Embryonic facial prominence (tissue), 1 donor: ENCODE measurements at regions not wholly inside any gene's neighbourhood (a gene's known extent, or its start where the extent isn't known, plus 50 kb on each side); places are given as distances from the start of the nearest gene placed in this dataset.
A peak's percentile ranks its signal among the peaks of the same experiment; 100 is the strongest.
"Not testable (repeated sequence)": the region's sequence is repeated elsewhere in the genome, so short reads cannot be mapped to it uniquely, and the experiment has no call there.

Experiments
- DNase-seq: peaks from one replicate; pipeline ENCODE4 v3.0.0-alpha.2; 2016; ENCODE audit errors: extremely low spot score

DNA sequence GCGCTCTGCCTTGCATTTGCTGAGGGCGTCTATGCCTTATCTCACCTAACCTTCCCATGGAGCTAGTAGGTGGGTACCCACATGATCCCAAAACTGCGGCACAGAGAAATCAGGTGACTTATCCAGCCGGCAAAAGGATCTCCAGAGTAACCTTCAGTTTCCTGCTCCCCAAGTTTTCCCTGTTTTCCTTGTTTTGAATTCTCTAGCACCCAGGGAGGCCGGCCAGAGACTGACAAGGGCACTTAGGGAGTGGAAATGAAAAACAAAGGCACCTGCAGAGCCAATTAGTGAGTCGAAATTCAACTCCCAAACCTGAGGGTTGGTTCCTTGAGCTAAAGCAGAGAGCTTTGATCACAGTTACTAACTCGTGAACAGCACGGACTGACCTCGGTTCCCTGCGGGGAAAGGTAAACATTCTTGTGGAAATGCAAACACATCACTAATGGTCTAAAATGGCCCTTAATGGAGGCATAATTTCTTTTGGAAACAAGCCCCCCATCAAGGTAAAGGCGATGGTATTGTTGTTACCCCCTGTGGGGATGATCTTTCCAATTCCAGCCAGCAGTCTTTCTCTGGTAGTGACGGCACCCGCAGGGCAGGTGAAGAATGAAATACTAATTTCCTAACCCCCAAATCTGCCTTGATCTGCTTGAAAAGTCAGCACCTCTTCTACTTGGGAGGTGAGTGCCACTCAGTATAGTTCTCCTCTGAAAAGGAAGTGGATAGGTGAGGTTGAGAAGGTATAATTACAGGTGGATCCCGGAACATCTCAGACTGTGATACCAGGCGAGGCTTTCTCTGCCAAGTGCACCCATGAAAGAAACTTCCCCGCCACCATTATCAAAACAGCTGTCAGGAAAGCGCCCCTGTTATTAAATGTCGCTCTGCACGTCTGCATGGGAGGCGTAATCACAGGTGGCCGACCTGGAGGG lies 365.6 kb upstream of the AUTS2 start:
- no peak for DNase-seq

GRCh38 chr7:69237541-69237940 lies 360.7 kb upstream of the AUTS2 start:
- no peak for DNase-seq

- no peak for DNase-seq
Observed at GRCh38 chr7:69243016-69243415, 355.3 kb upstream of the AUTS2 start.

DNA sequence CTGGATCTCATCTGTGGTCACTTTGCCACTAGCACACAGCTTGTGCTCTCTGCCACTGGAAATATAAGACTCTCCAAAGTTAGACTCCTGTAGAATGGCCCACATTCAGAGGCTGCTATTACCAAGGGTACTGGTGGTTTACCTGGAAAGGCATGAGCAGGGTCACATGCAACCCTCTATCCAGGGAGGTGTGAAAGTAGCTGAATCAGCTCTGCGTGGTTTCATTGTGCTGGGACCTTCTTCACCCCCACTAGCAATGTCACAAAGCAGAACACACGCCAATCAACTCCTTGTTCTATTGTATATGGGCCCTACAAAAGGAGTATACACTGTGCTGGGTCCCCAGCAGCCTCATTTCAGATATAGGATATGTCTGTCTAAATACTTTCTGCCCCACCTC lies 353.6 kb upstream of the AUTS2 start:
- DNase-seq, result no peak

GRCh38 chr7:69245646-69246045 lies 352.6 kb upstream of the AUTS2 start:
- no peak for DNase-seq

DNA sequence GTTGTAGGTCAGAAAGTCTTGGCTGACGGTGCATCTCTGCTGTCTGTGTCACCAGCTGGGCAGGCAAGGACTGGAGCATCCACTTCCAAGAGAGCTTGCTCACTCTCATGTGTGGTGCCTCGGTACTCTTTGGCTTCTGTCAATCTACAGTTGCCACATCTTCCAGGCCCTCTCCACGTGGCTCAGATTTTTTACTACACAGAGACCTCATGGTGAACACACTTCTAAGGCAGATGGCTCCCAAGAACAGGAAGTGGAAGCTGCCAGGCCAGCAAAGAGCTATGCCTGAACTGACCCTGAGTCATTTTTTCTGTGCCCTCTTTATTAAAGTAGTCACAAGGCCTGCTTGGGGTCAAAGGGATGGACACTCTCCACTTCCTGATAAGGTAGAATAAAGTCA lies 351.5 kb upstream of the AUTS2 start:
- DNase-seq, result no peak

- not testable (repeated sequence) for DNase-seq
Observed at GRCh38 chr7:69248382-69248828, 349.9 kb upstream of the AUTS2 start.

GRCh38 chr7:69250958-69251357 lies 347.3 kb upstream of the AUTS2 start:
- DNase-seq, result no peak

- DNase-seq, result no peak
Observed at GRCh38 chr7:69254643-69255042, 343.6 kb upstream of the AUTS2 start.

DNA sequence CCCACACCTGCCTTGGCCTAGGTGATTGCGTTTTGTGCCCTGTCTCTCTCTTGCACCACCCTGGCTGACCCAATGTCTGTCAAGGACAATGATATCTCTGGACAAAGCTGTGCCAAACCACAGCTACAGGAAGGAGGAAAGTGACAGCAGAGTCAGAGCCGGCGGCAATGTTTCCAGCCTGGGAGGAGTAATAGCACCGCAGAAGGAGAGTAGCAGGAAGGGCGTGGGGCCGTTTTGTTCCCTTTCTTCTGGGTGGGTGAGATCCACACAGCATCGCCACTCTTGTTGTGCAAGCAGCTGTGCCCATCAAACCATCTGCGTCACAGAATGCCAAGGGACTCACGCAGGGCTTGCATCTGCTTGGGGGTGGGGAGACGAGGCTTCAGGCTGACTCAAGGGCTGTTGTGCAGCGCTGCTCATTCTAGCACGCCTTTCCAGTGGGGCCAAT lies 341.6 kb upstream of the AUTS2 start:
- DNase-seq, result no peak

DNA sequence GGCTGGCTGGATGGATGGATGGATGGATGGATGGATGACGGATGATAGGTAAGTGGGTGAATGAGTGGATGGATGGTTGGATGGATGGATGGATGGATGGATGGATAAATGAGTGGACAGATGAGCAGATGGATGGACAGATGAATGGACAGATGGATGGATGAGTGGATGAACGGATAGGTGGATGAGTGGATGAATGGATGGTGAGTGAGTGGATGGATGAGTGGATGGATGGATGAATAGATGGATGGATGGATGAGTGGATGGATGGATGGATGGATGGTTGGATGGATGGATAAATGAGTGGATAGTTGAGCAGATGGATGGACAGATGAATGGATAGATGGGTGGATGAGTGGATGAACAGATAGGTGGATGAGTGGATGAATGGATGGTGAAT lies 340.7 kb upstream of the AUTS2 start:
- no peak for DNase-seq

- DNase-seq, result no peak
Observed at GRCh38 chr7:69259445-69259844, 338.8 kb upstream of the AUTS2 start.

DNA sequence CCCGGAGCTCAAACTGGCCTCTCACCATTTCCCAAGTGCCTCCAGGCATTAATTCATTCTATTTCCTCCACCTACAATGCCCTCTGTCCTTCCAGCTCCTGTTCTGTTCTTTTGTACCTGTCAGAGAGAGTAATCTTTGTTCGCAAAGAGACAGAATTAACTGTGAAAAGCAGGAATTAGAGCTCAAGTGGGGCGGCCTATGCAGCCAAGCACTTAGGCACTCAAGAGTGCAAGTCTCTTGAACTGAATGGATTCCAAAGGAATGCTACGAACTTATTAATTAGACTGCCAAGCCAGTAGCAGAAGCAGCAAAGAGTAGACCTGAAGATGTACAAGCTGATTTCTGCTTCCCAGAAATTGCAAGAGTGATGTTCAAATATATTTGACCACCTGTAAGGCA lies 338.3 kb upstream of the AUTS2 start:
- no peak for DNase-seq

DNA sequence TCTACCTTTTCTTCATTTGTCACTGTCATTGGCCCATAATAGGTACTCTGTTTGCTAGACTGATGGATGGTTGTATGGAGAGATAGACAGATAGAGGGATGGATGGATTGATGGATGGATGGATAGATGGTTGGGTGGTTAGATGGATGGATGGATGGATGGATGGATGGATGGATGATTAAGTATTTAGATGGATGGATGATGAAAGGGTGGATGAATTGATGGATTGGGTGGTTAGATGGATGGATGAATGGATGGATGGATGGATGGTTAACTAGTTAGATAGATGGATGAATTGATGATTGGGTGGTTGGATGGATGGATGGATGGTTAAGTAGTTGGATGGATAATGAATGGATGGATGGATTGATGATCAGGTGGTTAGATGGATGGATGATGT lies 334.7 kb upstream of the AUTS2 start:
- no peak for DNase-seq

- DNase-seq, result no peak
Observed at GRCh38 chr7:69269806-69270205, 328.5 kb upstream of the AUTS2 start.

DNA sequence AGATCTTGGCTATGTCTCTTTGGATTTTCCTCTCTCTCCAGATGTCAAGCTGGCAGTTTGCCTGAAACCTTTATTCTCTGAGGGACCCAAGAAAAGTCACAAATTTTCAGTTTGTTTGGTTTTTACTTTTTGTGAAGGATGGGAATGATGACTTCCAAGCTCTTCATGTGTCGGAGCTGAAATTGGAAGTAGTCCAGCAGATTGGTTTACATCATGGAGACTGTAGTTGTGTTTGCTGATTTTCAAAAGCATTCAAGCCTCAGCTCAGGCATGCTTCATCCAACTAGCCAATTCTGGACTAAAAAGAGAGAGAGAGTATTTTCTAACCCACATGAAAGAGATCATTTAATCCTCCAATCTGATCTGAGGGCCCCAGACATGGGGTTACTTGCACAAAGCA lies 326.2 kb upstream of the AUTS2 start:
- no peak for DNase-seq

DNA sequence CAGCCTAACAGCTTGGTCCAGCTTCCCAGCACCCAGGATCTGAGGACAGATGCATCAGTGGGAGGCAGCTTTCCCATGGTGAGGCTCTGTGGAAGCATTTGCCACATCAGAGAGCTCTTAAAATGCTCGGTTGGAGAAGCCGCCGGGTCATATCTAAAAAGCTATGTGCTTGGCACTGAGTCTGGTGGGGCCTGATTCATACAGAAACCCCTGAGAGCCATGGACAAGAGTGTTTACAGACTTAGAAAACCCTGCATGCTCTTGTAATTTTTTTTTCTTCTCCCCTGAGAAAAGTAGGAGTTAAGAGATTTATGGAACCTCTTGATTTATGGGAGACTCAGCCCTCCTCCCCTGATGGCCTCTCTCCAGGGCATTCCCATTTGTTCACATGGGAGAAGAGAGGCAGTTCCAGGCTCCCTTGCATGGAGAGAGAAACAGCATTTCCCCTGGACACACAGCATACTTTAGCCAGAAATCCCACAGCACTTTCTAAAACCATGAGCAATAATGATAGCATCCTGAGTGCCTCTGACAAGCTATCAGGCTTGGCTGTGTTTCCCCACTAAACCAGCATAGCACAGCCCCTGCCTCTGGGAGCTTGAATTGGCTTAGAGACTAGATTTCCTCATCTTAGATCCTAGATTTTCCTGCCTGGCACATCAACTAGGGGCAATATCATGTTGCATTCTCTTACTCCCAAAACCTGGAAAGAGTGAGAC lies 322.1 kb upstream of the AUTS2 start:
- no peak for DNase-seq

DNA sequence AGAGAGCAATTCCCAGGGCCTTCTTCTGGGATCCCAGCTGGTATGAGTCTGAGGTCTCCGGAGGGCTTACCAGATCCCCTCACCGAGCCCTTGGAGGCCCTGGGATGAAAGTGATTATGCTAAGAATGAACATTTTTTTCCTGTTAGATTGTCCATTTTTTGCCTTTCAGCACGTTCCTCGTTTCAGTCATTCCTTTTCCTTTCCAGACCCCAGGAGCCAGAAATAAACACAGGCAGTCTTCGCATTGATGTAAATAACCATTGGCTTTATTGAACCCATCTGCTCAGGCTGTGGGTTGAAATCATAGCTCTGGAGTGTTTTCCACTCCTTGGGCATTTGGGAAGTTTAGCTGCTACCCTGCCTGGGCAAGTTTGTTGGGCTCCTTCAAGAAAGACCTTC lies 320.9 kb upstream of the AUTS2 start:
- peak; percentile 66 for DNase-seq

DNA sequence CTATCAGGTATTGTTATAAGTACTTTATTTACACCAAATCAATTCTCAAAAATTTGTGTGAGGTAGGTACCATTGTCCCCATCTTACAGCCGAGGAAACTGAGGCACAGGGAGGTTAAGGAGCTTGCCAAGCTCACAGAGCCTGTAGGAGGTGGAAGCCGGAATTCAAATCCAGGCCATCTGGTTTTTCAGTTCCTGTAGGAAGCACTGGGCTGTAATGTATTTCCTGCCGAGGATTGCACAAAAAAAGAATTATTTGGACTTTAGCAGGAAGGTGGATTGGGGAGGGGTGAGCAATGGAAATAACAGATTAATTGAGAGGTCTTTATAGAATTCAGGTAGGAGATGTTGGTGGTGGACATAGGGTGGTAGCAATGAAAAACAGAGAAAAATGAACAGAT lies 315.3 kb upstream of the AUTS2 start:
- DNase-seq, result no peak

DNA sequence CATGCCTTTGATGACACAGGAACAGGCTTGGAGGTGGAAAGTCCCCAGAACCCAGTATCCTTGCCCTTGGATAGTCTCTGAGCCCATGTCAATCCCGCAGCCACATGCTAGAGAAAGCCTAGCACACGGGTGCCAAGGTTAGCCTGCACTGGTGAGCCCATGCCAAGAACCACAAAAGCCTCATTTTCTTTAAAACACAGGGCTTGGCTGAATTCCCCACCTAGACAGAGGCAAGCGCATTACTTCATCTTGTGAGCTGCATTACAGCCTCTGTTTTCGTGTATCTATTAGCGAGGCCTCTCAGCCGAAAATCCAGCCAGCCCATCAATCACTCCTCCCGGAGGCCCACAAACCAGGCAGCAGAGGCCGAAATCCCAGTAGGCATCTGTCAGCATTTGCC lies 314.9 kb upstream of the AUTS2 start:
- no peak for DNase-seq

- no peak for DNase-seq
Observed at GRCh38 chr7:69285854-69286253, 312.4 kb upstream of the AUTS2 start.

DNA sequence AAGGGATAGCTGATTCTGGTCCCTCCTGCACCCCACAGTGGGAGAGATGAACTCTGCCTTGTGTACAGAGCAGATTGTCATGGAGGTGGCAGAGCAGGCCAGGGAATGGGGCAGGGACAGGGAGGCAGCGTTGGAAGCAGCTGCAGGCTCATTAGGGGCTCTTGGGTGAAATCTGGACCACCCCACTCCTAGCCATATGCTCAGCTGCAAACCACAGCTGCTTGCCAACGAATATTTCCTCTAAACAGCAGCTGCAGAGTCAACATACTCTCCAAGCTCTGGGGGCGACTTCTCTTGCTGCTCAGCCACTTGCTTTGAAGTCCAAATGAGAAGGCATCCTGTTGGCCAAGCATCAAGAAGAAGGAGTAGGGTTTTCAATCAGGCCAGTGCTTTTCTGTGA lies 302.3 kb upstream of the AUTS2 start:
- no peak for DNase-seq

DNA sequence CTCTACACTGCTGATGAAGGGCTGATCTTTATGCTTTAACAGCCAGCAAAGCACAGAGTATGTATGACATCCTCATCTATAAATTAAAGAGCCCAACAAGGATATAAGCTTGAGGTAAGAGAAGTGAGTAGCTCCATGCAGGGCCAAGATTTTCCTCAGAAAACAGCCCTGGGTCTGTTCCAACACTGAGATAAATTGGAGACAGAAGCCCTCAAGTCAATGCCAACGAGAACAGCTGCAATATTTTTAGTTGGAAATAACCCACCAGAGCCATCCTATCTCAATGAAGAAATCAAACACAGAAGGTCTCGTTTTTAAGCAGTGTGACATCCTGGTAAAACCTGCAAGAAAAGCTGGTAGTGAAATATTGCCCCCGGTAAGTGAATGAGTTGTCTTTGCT lies 297.0 kb upstream of the AUTS2 start:
- DNase-seq, result no peak
